ENCODE measurements at regions not wholly inside any gene's neighbourhood (a gene's known extent, or its start where the extent isn't known, plus 50 kb on each side); places are given as distances from the start of the nearest gene placed in this dataset.

DNA sequence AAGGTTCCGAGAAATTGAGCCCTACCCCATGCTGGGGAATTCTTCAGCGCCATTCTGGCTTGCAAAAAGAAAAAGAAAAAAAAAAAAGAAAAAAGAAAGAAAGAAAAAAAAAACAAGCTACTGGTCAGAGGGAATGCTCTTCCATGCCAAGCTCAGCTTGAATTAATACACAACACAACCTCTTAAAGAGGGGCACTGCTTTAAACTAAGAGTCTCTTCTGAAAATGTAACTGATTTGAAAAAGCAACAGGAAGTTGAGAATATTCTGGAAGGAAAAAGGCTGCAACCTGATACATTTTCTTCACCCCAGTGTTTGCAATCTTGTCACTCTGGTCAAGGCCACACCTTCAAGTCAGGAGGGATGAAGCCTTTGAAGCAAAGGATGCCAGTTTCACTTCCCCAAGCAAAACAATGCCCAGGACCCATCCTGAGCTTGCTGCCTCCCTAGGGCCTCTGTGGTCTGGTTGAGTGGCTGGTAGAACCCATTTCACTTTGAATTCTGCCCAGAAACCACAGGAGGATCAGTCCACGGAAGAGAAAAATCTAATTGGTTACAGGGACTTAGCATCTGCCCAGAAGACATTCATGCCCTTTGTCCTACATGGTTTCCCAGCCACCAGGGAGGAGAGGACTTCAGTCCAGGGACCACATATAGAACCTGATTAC, 389.7 kb downstream of the SOX9 start:
- TF ChIP-seq TAF1 (IDR thresholded peaks at IDR 0.05; ENCODE audit: borderline replicate concordance, insufficient read depth, low read length) (no peak), POLR2AphosphoS5 (IDR thresholded peaks at IDR 0.05; ENCODE audit: low read depth, low read length) (no peak)
- TF ChIP-seq, protein P1, sequence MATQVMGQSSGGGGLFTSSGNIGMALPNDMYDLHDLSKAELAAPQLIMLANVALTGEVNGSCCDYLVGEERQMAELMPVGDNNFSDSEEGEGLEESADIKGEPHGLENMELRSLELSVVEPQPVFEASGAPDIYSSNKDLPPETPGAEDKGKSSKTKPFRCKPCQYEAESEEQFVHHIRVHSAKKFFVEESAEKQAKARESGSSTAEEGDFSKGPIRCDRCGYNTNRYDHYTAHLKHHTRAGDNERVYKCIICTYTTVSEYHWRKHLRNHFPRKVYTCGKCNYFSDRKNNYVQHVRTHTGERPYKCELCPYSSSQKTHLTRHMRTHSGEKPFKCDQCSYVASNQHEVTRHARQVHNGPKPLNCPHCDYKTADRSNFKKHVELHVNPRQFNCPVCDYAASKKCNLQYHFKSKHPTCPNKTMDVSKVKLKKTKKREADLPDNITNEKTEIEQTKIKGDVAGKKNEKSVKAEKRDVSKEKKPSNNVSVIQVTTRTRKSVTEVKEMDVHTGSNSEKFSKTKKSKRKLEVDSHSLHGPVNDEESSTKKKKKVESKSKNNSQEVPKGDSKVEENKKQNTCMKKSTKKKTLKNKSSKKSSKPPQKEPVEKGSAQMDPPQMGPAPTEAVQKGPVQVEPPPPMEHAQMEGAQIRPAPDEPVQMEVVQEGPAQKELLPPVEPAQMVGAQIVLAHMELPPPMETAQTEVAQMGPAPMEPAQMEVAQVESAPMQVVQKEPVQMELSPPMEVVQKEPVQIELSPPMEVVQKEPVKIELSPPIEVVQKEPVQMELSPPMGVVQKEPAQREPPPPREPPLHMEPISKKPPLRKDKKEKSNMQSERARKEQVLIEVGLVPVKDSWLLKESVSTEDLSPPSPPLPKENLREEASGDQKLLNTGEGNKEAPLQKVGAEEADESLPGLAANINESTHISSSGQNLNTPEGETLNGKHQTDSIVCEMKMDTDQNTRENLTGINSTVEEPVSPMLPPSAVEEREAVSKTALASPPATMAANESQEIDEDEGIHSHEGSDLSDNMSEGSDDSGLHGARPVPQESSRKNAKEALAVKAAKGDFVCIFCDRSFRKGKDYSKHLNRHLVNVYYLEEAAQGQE (IDR thresholded peaks at IDR 0.05; ENCODE audit: insufficient read depth in 1 of 2, low read depth in 2 of 2, low read length in 2 of 2): no peak

Measured in PFSK-1 (cell line).